ENCODE measurements at regions not wholly inside any gene's neighbourhood (a gene's known extent, or its start where the extent isn't known, plus 50 kb on each side); places are given as distances from the start of the nearest gene placed in this dataset.

- no peak overlapping the region for H3K27ac Mint-ChIP-seq
- POLR2A ChIA-PET: no interaction called here
- no peaks in the 10 kb centered on the region for H3K36me3 Mint-ChIP-seq
- no peak overlapping the region for H3K4me3 Mint-ChIP-seq
- H3K4me1 Mint-ChIP-seq: no peaks in the 10 kb centered on the region
- ATAC-seq (no peak), DNase-seq (no peak)
- peaks cover 5 to 26% (median 10%) of the 10 kb centered on the region in 5 donors for H3K27me3 Mint-ChIP-seq
- peaks cover 0 to 2% (median 0%) of the 10 kb centered on the region in 9 donors for H3K9me3 Mint-ChIP-seq
Observed at GRCh38 chr6:88474720-88475119, 308.6 kb upstream of the CNR1 start.

GRCh38 chr6:88473589-88473988, 307.4 kb upstream of the CNR1 start:
- H3K36me3 Mint-ChIP-seq: no peaks in the 10 kb centered on the region
- ATAC-seq: no peak
- POLR2A ChIA-PET: no interaction called here
- DNase-seq: no peak
- H3K27me3 Mint-ChIP-seq: peaks cover 6 to 24% (median 10%) of the 10 kb centered on the region in 5 donors
- peaks cover 0 to 2% (median 0%) of the 10 kb centered on the region in 9 donors for H3K9me3 Mint-ChIP-seq
- H3K4me1 Mint-ChIP-seq: no peaks in the 10 kb centered on the region
- no peak overlapping the region for H3K27ac Mint-ChIP-seq
- no peak overlapping the region for H3K4me3 Mint-ChIP-seq

DNA sequence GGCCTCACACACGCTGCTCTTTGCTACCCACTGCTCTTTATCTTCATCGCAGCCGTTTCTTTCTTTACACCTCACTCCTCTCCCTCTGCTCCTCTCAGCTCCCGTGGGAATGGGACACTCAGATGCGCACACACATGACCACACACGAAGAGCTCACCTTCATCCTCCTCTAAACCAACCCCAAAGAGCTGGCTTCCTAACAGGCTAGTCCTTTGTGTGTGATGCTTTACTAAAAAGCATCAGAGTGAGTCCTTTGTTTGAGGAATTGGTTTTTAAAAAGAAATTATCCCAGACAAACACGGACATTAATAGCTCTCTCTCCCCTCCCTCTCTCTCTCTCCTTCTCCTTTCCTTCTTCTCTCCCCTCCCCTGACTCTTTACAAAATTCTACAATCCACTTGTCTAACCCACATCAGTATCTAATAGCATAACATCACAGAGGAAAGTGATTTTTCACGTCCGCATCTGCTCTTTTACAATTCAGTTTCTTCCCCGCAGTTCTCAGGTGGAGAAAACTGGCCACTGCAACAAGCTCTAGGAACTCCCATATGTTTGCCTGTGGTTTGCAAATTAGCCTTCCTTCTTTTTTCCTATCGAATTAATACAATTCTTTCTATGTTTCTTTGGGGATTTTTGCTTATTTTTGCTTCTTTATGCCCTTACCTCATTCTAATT, 306.8 kb upstream of the CNR1 start:
- no peak for ATAC-seq
- no peak for DNase-seq
- Mint-ChIP-seq H3K4me1 (no peaks in the 10 kb centered on the region), H3K36me3 (no peaks in the 10 kb centered on the region), H3K27ac (no peak overlapping the region), H3K4me3 (no peak overlapping the region), H3K27me3 (peaks cover 5 to 24% (median 9%) of the 10 kb centered on the region in 5 donors), H3K9me3 (peaks cover 0 to 2% (median 0%) of the 10 kb centered on the region in 9 donors)
- POLR2A ChIA-PET: no interaction called here

DNA sequence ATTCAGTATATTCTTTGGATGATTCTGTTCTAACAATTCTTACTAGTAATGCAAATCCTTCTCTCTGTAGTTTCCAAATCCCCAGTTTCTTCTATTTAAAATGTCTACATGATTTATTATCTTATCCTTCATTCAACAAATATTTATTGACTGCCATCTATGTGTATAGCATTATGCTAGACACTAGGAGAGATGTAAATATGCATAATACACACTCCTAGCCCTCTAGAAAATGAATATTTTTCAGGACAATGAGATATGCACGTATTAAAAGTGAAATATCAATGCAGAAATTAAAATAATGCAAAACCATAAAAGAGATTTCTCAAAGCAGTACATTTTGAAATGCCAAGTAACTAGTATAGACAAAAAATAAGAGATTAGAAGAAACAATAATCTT, 293.5 kb upstream of the CNR1 start:
- no peak overlapping the region for H3K27ac Mint-ChIP-seq
- peaks cover 0 to 5% (median 0%) of the 10 kb centered on the region in 9 donors for H3K9me3 Mint-ChIP-seq
- peaks cover 0 to 2% (median 0%) of the 10 kb centered on the region in 3 donors for H3K36me3 Mint-ChIP-seq
- ATAC-seq: no peak
- H3K27me3 Mint-ChIP-seq: peaks cover 0 to 15% (median 7%) of the 10 kb centered on the region in 5 donors
- no peaks in the 10 kb centered on the region for H3K4me1 Mint-ChIP-seq
- DNase-seq: no peak
- H3K4me3 Mint-ChIP-seq: no peak overlapping the region
- POLR2A ChIA-PET: no interaction called here

DNA sequence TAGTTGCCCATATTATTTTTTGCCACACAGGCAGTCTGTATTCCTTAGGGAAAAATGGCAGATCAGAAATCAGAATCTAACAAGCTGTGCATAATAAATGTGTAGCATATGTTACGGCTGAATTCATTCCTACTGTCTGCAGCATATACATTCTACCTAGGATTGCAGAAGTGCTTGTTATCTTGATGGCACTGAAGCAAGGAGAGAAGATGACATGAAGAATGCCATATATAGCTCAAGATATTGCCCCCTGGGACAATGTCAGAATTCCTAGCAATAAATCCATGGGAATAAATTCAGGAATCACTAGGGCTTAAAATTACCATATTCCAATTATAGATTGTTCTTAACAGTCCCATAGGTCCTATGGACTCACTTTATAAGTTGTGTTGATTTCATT, 293.0 kb upstream of the CNR1 start:
- H3K27me3 Mint-ChIP-seq: peaks cover 0 to 15% (median 7%) of the 10 kb centered on the region in 5 donors
- H3K27ac Mint-ChIP-seq: no peak overlapping the region
- H3K4me3 Mint-ChIP-seq: no peak overlapping the region
- no peak for ATAC-seq
- H3K36me3 Mint-ChIP-seq: peaks cover 0 to 2% (median 0%) of the 10 kb centered on the region in 3 donors
- H3K9me3 Mint-ChIP-seq: peaks cover 0 to 5% (median 0%) of the 10 kb centered on the region in 9 donors
- no peaks in the 10 kb centered on the region for H3K4me1 Mint-ChIP-seq
- no peak for DNase-seq
- POLR2A ChIA-PET: no interaction called here

DNA sequence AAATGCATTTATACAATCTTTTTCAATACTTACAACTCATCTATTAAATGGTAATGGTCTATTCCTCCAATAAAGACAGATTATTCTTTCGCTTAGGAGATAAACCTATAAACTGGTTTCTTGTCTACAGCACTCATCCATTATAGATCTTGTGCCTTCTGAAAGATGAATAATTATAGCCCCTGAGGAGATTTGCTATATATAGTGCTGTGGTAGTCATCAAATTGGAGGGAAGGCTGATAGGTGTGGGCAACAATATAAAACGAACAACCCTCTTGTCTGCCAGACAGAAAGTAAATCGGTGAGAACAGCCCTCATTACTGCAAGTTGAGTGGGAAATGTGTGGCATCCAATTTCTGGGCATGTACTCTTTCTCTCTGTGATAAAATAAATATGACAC, 292.5 kb upstream of the CNR1 start:
- Mint-ChIP-seq H3K27ac (peak overlapping the region in 1 of 10 donors; percentile 39), H3K4me1 (no peaks in the 10 kb centered on the region), H3K9me3 (peaks cover 0 to 5% (median 0%) of the 10 kb centered on the region in 9 donors), H3K27me3 (peaks cover 0 to 18% (median 7%) of the 10 kb centered on the region in 5 donors), H3K4me3 (no peak overlapping the region), H3K36me3 (peaks cover 0 to 2% (median 0%) of the 10 kb centered on the region in 3 donors)
- DNase-seq (no peak), ATAC-seq (no peak)
- POLR2A ChIA-PET: no interaction called here

- no peak overlapping the region for H3K27ac Mint-ChIP-seq
- POLR2A ChIA-PET: no interaction called here
Observed at GRCh38 chr6:88456221-88456859, 290.2 kb upstream of the CNR1 start.

DNA sequence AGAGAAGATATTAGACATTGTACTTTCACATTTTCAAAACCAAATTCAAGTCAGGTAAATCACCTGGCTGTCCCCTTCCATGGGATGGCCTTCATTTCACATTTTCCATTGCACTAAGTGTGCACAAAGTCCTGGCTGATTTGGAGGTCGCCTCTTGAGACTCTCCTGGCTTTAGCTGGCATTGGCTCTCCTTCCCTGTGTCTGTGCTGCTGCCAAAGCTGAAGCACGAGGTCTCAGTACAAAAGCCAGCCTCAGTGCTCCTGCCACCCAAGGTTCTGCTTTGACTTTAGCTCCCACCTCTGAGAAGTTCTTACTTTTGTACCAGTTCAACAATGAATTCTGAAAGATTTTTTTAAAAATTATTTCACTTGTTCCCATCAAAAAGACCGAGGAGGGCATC, 289.2 kb upstream of the CNR1 start:
- ATAC-seq (no peak), DNase-seq (no peak)
- H3K4me3 Mint-ChIP-seq: no peak overlapping the region
- no peak overlapping the region for H3K27ac Mint-ChIP-seq
- no peaks in the 10 kb centered on the region for H3K36me3 Mint-ChIP-seq
- no peaks in the 10 kb centered on the region for H3K4me1 Mint-ChIP-seq
- peaks cover 0 to 3% (median 0%) of the 10 kb centered on the region in 9 donors for H3K9me3 Mint-ChIP-seq
- peaks cover 3 to 24% (median 14%) of the 10 kb centered on the region in 5 donors for H3K27me3 Mint-ChIP-seq
- POLR2A ChIA-PET: no interaction called here

More at GRCh38 chr6:88456221-88456859, 290.2 kb upstream of the CNR1 start:
- no peaks in the 10 kb centered on the region for H3K9me3 Mint-ChIP-seq
- H3K4me3 Mint-ChIP-seq: no peak overlapping the region
- H3K4me1 Mint-ChIP-seq: no peaks in the 10 kb centered on the region
- no peak for DNase-seq
- no peak for ATAC-seq
- H3K36me3 Mint-ChIP-seq: no peaks in the 10 kb centered on the region
- peaks cover 3 to 22% (median 10%) of the 10 kb centered on the region in 5 donors for H3K27me3 Mint-ChIP-seq

DNA sequence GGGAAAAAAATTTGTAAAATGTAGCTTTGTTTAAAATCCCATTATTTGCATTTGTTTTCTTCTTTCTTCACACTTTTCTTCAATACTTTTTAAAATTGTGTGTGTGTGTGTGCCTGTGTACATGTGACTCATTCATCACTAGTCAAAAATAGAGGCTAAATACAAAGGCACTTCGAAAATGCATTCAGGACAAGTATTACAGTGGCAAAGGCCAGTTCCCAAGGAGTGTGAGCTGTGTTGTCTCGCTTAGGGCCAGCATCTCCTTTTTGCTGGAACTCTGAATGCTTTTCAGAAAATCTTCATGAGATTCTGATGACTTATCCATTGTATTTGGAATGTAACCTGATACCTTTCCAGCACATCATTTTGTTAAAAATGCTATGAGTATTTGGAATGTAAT, 288.5 kb upstream of the CNR1 start:
- H3K27me3 Mint-ChIP-seq: peaks cover 3 to 25% (median 12%) of the 10 kb centered on the region in 5 donors
- H3K4me3 Mint-ChIP-seq: no peak overlapping the region
- peaks cover 0 to 9% (median 0%) of the 10 kb centered on the region in 9 donors for H3K9me3 Mint-ChIP-seq
- no peak overlapping the region for H3K27ac Mint-ChIP-seq
- POLR2A ChIA-PET: no interaction called here
- ATAC-seq (no peak), DNase-seq (no peak)
- H3K4me1 Mint-ChIP-seq: no peaks in the 10 kb centered on the region
- H3K36me3 Mint-ChIP-seq: no peaks in the 10 kb centered on the region

DNA sequence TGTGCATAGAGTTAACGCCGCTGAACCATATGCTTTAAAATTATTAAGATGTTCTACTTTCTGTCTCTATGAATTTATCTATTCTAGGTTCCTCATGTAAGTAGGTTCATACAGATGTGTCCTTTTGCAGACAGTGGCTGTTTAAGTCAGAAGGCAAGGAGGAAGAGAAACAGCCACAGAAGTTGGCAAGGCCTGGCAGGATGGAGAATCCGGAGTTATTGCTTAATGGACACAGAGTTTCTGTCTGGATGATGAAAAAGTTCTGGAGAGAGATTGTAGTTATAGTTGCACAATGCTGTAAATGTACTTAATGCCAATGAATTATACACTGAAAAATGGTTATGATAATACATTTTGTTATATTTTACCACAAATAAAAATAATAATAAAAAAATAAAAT, 283.6 kb upstream of the CNR1 start:
- no peaks in the 10 kb centered on the region for H3K36me3 Mint-ChIP-seq
- no peaks in the 10 kb centered on the region for H3K4me1 Mint-ChIP-seq
- H3K9me3 Mint-ChIP-seq: peaks cover 0 to 10% (median 0%) of the 10 kb centered on the region in 9 donors
- DNase-seq (no peak), ATAC-seq (no peak)
- no peak overlapping the region for H3K4me3 Mint-ChIP-seq
- peak overlapping the region in 1 of 10 donors; percentile 29 for H3K27ac Mint-ChIP-seq
- H3K27me3 Mint-ChIP-seq: peaks cover 3 to 25% (median 9%) of the 10 kb centered on the region in 5 donors
- POLR2A ChIA-PET: no interaction called here

GRCh38 chr6:88445188-88445965, 279.2 kb upstream of the CNR1 start:
- ATAC-seq (no peak), DNase-seq (no peak)
- Mint-ChIP-seq H3K4me3 (no peak overlapping the region), H3K27ac (no peak overlapping the region), H3K27me3 (peaks cover 0 to 14% (median 5%) of the 10 kb centered on the region in 5 donors), H3K9me3 (peaks cover 0 to 13% (median 3%) of the 10 kb centered on the region in 9 donors), H3K36me3 (no peaks in the 10 kb centered on the region), H3K4me1 (no peaks in the 10 kb centered on the region)
- POLR2A ChIA-PET: no interaction called here

GRCh38 chr6:88443554-88443953, 277.4 kb upstream of the CNR1 start:
- ATAC-seq: no peak
- H3K4me3 Mint-ChIP-seq: no peak overlapping the region
- no peak for DNase-seq
- no peak overlapping the region for H3K27ac Mint-ChIP-seq
- H3K36me3 Mint-ChIP-seq: no peaks in the 10 kb centered on the region
- H3K4me1 Mint-ChIP-seq: no peaks in the 10 kb centered on the region
- H3K9me3 Mint-ChIP-seq: peaks cover 0 to 9% (median 2%) of the 10 kb centered on the region in 9 donors
- H3K27me3 Mint-ChIP-seq: peaks cover 0 to 9% (median 5%) of the 10 kb centered on the region in 5 donors
- POLR2A ChIA-PET: no interaction called here

GRCh38 chr6:88442737-88443136, 276.6 kb upstream of the CNR1 start:
- ATAC-seq (no peak), DNase-seq (no peak)
- POLR2A ChIA-PET: no interaction called here
- H3K4me1 Mint-ChIP-seq: no peaks in the 10 kb centered on the region
- no peak overlapping the region for H3K4me3 Mint-ChIP-seq
- H3K9me3 Mint-ChIP-seq: peaks cover 0 to 9% (median 2%) of the 10 kb centered on the region in 9 donors
- no peaks in the 10 kb centered on the region for H3K36me3 Mint-ChIP-seq
- peaks cover 0 to 9% (median 5%) of the 10 kb centered on the region in 5 donors for H3K27me3 Mint-ChIP-seq
- no peak overlapping the region for H3K27ac Mint-ChIP-seq
